ENCODE measurements at regions not wholly inside any gene's neighbourhood (a gene's known extent, or its start where the extent isn't known, plus 50 kb on each side); places are given as distances from the start of the nearest gene placed in this dataset.

- Histone ChIP-seq H4K20me1 (ENCODE audit: control insufficient read depth, insufficient read depth) (no peaks in the 10 kb centered on the region), H3K4me3 (no peak overlapping the region), H3K27ac (ENCODE audit: control insufficient read depth, insufficient read depth) (no peak overlapping the region), H3K79me2 (ENCODE audit: control insufficient read depth, insufficient read depth, low read length) (no peaks in the 10 kb centered on the region), H3K9ac (ENCODE audit: control insufficient read depth, insufficient read depth, low read length) (no peak overlapping the region), H3K9me3 (replicated peaks; ENCODE audit: control insufficient read depth, insufficient read depth, low read length) (no peaks in the 10 kb centered on the region), H3K36me3 (ENCODE audit: control insufficient read depth in 2 of 2, insufficient read depth in 2 of 2, low read length in 1 of 2) (no peaks in the 10 kb centered on the region), H3K4me2 (ENCODE audit: control insufficient read depth, insufficient read depth) (no peak overlapping the region), H3K4me1 (ENCODE audit: control insufficient read depth, insufficient read depth, low read length) (no peaks in the 10 kb centered on the region), H2AFZ (ENCODE audit: control insufficient read depth, low read depth, low read length) (no peak overlapping the region), H3K27me3 (replicated peaks in 1 of 2; ENCODE audit: control insufficient read depth in 2 of 2, insufficient read depth in 2 of 2, low read length in 1 of 2) (no peaks in the 10 kb centered on the region)
- BruUV-seq (replicated peaks), result no TSS peak
- FAIRE-seq, result no peak
- ChIA-PET SMC1A (ENCODE audit: uncharacterized antibody, unreplicated experiment) (no interaction called here), RAD21 (ENCODE audit: unreplicated experiment) (no interaction called here), CTCF (no interaction called here), POLR2A (no interaction called here)
- intact Hi-C loops (cut with micrococcal nuclease; ENCODE audit: unreplicated experiment) (no loop called here), in situ Hi-C loops (cut with MboI) (no loop called here)
- no peak for DNase-seq (ENCODE audit: low read depth, low spot score)
- TF ChIP-seq SREBF1 (IDR thresholded peaks at IDR 0.05; ENCODE audit: low read length), result no peak
- TF ChIP-seq TARDBP (IDR thresholded peaks at IDR 0.05; ENCODE audit: borderline replicate concordance), result no peak
- TF ChIP-seq BMI1 (IDR thresholded peaks at IDR 0.05; ENCODE audit: borderline replicate concordance), result no peak
- TF ChIP-seq ZSCAN29 (IDR thresholded peaks at IDR 0.05), result no peak
- no peak for TF ChIP-seq SPI1 (IDR thresholded peaks at IDR 0.05; ENCODE audit: borderline replicate concordance, insufficient read depth, low read depth, low read length)
- TF ChIP-seq JUNB (IDR thresholded peaks at IDR 0.05), result no peak
- no peak for TF ChIP-seq FOXM1 (IDR thresholded peaks at IDR 0.05; ENCODE audit: low read depth, low read length)
- TF ChIP-seq POU2F2 (IDR thresholded peaks at IDR 0.05; ENCODE audit: borderline replicate concordance, low read depth, low read length), result no peak
- ATAC-seq, result no peak
These were observed 1711.2 kb upstream of the CELF4 start for GRCh38 chr18:39276764-39277163.

- H3K9me3 ChIP-seq (replicated peaks; ENCODE audit: control insufficient read depth, insufficient read depth, low read length), result no peaks in the 10 kb centered on the region
- H3K4me2 ChIP-seq (ENCODE audit: control insufficient read depth, insufficient read depth), result no peak overlapping the region
- in situ Hi-C loops (cut with MboI), result no loop called here
- no peak overlapping the region for H2AFZ ChIP-seq (ENCODE audit: control insufficient read depth, low read depth, low read length)
- FAIRE-seq (no peak), ATAC-seq (no peak), DNase-seq (ENCODE audit: low read depth, low spot score) (no peak)
- no peaks in the 10 kb centered on the region for H4K20me1 ChIP-seq (ENCODE audit: control insufficient read depth, insufficient read depth)
- no peaks in the 10 kb centered on the region for H3K4me1 ChIP-seq (ENCODE audit: control insufficient read depth, insufficient read depth, low read length)
- 0% methylated on average over 1 of the region's 1 CpG for WGBS (ENCODE audit: insufficient coverage, insufficient replicate concordance, low lambda C conversion rate, missing lambda C conversion rate)
- SMC1A ChIA-PET (ENCODE audit: uncharacterized antibody, unreplicated experiment), result no interaction called here
- CTCF ChIA-PET, result no interaction called here
- no peak overlapping the region for H3K4me3 ChIP-seq
- no peaks in the 10 kb centered on the region for H3K27me3 ChIP-seq (replicated peaks in 1 of 2; ENCODE audit: control insufficient read depth in 2 of 2, insufficient read depth in 2 of 2, low read length in 1 of 2)
- POLR2A ChIA-PET, result no interaction called here
- no peaks in the 10 kb centered on the region for H3K79me2 ChIP-seq (ENCODE audit: control insufficient read depth, insufficient read depth, low read length)
- BruUV-seq (replicated peaks), result no TSS peak
- H3K9ac ChIP-seq (ENCODE audit: control insufficient read depth, insufficient read depth, low read length), result no peak overlapping the region
- no peaks in the 10 kb centered on the region for H3K36me3 ChIP-seq (ENCODE audit: control insufficient read depth in 2 of 2, insufficient read depth in 2 of 2, low read length in 1 of 2)
- RAD21 ChIA-PET (ENCODE audit: unreplicated experiment), result no interaction called here
- intact Hi-C loops (cut with micrococcal nuclease; ENCODE audit: unreplicated experiment), result no loop called here
- H3K27ac ChIP-seq (ENCODE audit: control insufficient read depth, insufficient read depth), result no peak overlapping the region
- no peak for TF ChIP-seq ZBTB4 (CRISPR knock-in tag; IDR thresholded peaks at IDR 0.05)
- TF ChIP-seq YBX1 (IDR thresholded peaks at IDR 0.05), result no peak
- TF ChIP-seq JUND (IDR thresholded peaks at IDR 0.05; ENCODE audit: low read depth, low read length), result no peak
- no peak for TF ChIP-seq SMAD5 (IDR thresholded peaks at IDR 0.05; ENCODE audit: low read depth)
- no peak for TF ChIP-seq ATF2 (IDR thresholded peaks at IDR 0.05; ENCODE audit: low read length)
- TF ChIP-seq HDAC6 (IDR thresholded peaks at IDR 0.05; ENCODE audit: unreplicated experiment), result no peak
- no peak for TF ChIP-seq CEBPB (IDR thresholded peaks at IDR 0.05; ENCODE audit: borderline replicate concordance in 1 of 2, low read depth in 2 of 2, low read length in 2 of 2)
- no peak for TF ChIP-seq RELA (IDR thresholded peaks at IDR 0.05; ENCODE audit: borderline replicate concordance, partially characterized antibody)
These were observed 1708.9 kb upstream of the CELF4 start for GRCh38 chr18:39274535-39274934.

Data from GM12878 (cell line).